ENCODE measurements at regions not wholly inside any gene's neighbourhood (a gene's known extent, or its start where the extent isn't known, plus 50 kb on each side); places are given as distances from the start of the nearest gene placed in this dataset.

DNA sequence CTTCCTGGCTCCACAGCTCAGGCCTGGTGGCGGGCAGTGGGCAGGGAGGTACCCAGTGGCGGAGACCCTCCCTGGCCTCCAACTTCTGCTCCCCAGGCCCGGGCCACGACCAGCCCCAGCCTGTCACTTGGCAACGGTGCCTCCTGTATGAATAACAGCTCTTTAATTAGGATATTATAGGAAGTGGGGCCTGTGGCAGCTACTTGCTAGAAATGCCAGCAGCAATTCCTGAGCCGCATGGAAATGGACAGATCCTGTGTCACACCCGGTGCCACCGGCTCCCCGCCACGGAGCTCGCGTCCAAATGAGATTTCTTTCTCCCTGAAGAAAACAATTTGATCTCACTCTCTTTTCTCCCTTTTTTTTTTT lies 104.5 kb downstream of the CHST1 start:
- H3K4me3 ChIP-seq (ENCODE audit: low read depth, low read length), result no peak overlapping the region
- TF ChIP-seq, protein P1, sequence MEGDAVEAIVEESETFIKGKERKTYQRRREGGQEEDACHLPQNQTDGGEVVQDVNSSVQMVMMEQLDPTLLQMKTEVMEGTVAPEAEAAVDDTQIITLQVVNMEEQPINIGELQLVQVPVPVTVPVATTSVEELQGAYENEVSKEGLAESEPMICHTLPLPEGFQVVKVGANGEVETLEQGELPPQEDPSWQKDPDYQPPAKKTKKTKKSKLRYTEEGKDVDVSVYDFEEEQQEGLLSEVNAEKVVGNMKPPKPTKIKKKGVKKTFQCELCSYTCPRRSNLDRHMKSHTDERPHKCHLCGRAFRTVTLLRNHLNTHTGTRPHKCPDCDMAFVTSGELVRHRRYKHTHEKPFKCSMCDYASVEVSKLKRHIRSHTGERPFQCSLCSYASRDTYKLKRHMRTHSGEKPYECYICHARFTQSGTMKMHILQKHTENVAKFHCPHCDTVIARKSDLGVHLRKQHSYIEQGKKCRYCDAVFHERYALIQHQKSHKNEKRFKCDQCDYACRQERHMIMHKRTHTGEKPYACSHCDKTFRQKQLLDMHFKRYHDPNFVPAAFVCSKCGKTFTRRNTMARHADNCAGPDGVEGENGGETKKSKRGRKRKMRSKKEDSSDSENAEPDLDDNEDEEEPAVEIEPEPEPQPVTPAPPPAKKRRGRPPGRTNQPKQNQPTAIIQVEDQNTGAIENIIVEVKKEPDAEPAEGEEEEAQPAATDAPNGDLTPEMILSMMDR (IDR thresholded peaks at IDR 0.05; ENCODE audit: low read depth, low read length), result no peak
- in situ Hi-C loops (cut with HindIII; ENCODE audit: low sequenced_read_pairs), result no loop called here
- no peak for DNase-seq (ENCODE audit: low read depth, low spot score)

DNA sequence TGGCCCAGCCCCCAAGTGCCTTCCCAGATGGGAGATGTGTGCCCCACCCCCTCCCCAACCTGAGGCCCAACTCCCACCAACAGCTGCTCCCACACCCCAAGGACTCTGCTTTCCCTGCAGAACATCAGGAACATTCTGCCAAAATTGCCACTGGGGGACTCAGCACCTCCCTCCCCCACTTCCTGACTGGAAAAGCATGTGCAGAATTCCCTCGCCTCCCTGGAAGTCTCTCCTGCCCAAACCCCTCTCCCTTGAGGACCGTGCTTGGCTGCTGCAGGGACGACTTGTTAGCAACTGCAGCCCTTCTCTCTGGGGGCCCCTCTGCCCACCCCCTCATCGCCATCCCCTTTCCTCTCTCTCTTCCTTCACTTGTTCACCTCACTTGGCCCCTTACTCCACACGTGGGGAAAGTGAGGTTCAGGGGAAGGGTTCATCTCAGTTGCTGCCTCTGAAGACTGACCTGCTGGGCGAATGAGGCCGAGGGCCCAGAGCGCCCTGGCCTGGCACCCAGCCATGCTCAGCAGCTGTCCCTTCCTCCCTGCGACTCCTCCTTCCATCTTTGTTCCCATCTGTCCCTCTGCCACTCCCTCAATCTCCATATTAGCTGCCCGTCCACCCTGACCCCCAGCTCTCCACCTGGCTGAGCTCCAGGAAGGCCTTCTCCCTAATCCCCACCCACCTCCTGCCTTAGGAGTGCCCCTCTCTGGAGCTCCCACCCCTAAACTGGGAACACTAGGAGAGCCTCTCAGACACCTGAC lies 105.1 kb downstream of the CHST1 start:
- TF ChIP-seq, protein P1 (IDR thresholded peaks at IDR 0.05; ENCODE audit: low read depth, low read length), result no peak
- no peak for DNase-seq (ENCODE audit: low read depth, low spot score)
- H3K4me3 ChIP-seq (ENCODE audit: low read depth, low read length), result no peak overlapping the region
- in situ Hi-C loops (cut with HindIII; ENCODE audit: low sequenced_read_pairs), result no loop called here

DNA sequence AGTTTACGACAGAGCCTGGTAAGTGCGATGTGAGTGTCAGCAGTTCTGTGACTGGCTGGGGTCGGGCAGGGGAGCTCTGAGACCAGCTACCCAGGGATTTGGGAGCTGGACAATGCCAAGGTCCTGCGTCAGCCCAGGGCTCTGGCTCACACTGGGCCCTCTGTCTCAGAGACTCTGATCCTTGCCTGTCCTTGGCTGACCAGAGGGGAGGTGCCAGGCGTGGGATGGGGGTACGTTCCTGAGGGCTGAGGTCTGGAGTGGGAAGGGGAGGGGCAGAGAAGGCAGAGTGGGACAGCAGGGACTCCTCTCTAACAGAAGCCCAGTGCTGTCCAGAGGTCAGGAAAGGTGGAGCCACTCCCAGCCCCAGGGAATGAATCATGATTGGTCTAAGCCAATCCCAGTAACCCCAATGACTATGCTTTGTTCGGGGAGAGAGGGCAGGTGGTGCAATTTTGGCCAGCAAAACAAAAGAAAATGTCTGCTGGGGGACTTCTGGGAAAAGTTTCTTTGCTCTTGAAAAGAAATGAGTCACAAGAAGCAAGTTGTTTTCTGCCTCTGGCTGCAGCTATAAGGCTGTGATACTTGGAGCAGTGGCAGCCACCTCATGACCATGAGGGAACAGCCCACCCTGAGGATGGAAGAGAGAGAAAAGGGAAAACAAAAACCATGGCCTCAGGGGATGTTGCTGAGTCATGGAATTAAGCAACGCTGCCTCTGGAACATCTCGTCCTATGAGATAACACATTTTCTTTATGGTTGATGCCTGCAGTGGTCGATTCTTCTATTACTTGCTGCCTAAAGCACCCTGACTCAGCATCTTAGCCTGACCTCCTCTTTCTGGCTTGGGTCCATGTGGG lies 108.3 kb downstream of the CHST1 start:
- TF ChIP-seq, protein P1 (IDR thresholded peaks at IDR 0.05; ENCODE audit: low read depth, low read length), result no peak

DNA sequence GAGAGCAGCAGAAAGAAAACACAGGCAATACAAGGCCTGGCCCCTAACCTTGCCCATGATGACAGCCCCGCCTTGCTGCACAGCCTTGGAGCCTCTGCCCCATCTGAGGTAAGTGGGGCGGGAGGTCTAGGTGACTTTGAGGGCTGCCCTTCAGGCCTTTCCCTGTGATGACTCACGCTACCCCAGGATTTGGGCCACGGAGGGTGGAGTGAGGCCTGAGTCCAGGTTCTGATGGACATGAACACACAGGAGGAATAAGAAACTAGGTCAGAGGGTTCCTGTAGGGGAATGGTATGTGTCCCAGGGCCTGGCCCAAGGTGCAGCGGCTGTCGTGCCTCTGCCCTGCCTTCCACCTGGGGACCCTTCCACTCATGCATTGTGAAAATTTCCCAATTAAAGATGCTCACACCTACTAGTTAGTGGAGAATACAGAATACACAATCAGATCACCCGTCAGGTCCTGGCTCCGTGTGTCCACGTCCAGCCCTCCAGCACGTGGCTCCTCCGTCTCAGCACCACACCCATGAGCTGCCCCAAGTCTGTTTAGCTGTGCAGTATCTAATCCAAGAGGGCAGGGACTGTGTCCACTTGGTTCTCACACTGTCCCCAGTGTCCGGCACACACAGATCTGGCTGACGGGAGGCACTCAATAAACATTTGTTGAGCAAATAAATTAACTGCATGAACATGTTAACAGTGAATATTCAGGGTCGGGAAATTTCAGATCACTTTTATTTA lies 111.0 kb downstream of the CHST1 start:
- TF ChIP-seq, protein P1 (IDR thresholded peaks at IDR 0.05; ENCODE audit: low read depth, low read length), result no peak
- in situ Hi-C loops (cut with HindIII; ENCODE audit: low sequenced_read_pairs), result no loop called here
- DNase-seq (ENCODE audit: low read depth, low spot score), result no peak
- H3K4me3 ChIP-seq (ENCODE audit: low read depth, low read length), result no peak overlapping the region

More for the DNA sequence above, 108.3 kb downstream of the CHST1 start:
- no peak overlapping the region for H3K4me3 ChIP-seq (ENCODE audit: low read depth, low read length)
- in situ Hi-C loops (cut with HindIII; ENCODE audit: low sequenced_read_pairs), result no loop called here
- no peak for DNase-seq (ENCODE audit: low read depth, low spot score)

DNA sequence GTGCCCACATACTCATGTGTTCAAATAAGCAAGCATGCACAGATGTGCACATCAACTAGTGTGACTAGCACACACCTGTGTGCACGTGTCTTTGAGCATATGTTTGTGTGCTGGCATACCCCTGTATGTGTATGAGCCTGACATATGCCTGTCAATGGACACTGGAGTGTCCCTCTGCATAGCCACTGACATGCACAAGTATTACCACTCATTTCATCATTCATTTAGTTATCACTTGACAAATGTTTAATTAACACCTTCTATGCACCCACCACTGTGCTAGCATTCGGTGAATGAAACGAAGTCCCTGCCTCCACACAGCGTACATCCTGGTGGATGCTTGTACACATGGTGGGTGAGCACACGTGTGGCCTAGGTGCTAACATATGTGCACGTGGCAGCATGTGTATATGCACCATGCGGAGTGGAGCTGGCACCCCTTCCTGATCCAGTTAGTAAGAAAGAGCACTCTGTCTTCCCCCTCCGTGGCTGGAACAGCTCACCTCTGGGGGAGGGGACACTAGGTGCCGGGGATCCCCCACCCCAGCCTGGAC lies 112.0 kb downstream of the CHST1 start:
- no peak for DNase-seq (ENCODE audit: low read depth, low spot score)
- in situ Hi-C loops (cut with HindIII; ENCODE audit: low sequenced_read_pairs), result no loop called here

More for the DNA sequence above, 112.0 kb downstream of the CHST1 start:
- no peak overlapping the region for H3K4me3 ChIP-seq (ENCODE audit: low read depth, low read length)
- TF ChIP-seq, protein P1 (IDR thresholded peaks at IDR 0.05; ENCODE audit: low read depth, low read length), result no peak

All from astrocyte of the spinal cord (primary cell).